IMR-90 (cell line): ENCODE measurements at regions not wholly inside any gene's neighbourhood (a gene's known extent, or its start where the extent isn't known, plus 50 kb on each side); places are given as distances from the start of the nearest gene placed in this dataset.
A peak's percentile ranks its signal among the peaks of the same experiment; 100 is the strongest.

ENCODE experiments used
- ATAC-seq: fragments of 200-7000 bp; cut with Tn5 transposase; 2 replicates; pipeline ENCODE4 v1.9.1; 2020; ENCODE audit warnings: low read depth, mild to moderate bottlenecking, moderate library complexity
- BruUV-seq: library from RNA; stranded (reverse); fragments of 400-500 nt; replicated peaks from 2 replicates; lab custom pipeline; 2021; lab: Mats Ljungman, UMichigan
- CTCF ChIA-PET: fragments of 300-600 bp; formaldehyde crosslinking; extraction: SDS; loops from one replicate; lab custom pipeline; 2021; ENCODE audit warnings: antibody characterized with exemption; lab: Yijun Ruan, JAX
- POLR2A ChIA-PET: fragments of 300-600 bp; sonication (Branson Sonifier 250); formaldehyde crosslinking; loops from one replicate; lab custom pipeline; 2022; ENCODE audit warnings: antibody characterized with exemption; ENCODE audit not compliant: unreplicated experiment; lab: Charles Lee
- DNase-seq: peaks from one replicate; pipeline ENCODE4 v3.0.0; 2013
- H2AFZ ChIP-seq: replicated peaks from 2 replicates; pipeline ENCODE3; 2013; ENCODE audit warnings: low read length, mild to moderate bottlenecking; ENCODE audit not compliant: poor library complexity
- H2AK5ac ChIP-seq: 2 replicates; pipeline ENCODE4 v1.6.1; 2013; ENCODE audit warnings: low read depth, low read length, inconsistent platforms
- H2AK9ac ChIP-seq: replicated peaks from 2 replicates; pipeline ENCODE3; 2013; ENCODE audit warnings: mild to moderate bottlenecking, low read depth, low read length, moderate library complexity; ENCODE audit not compliant: poor library complexity
- H2BK120ac ChIP-seq: 2 replicates; pipeline ENCODE4 v1.6.1; 2013; ENCODE audit warnings: low read depth, low read length, inconsistent platforms
- H2BK15ac ChIP-seq: 3 replicates; pipeline ENCODE4 v1.6.1; 2013; ENCODE audit warnings: low read depth, low read length, inconsistent platforms
- H2BK20ac ChIP-seq: 2 replicates; pipeline ENCODE4 v1.6.1; 2013; ENCODE audit warnings: low read depth, mild to moderate bottlenecking, inconsistent platforms, low read length, moderate library complexity
- H2BK5ac ChIP-seq: 2 replicates; pipeline ENCODE4 v1.6.1; 2013; ENCODE audit warnings: mild to moderate bottlenecking, low read depth, low read length, inconsistent platforms; ENCODE audit not compliant: poor library complexity, severe bottlenecking
- H3K14ac ChIP-seq: replicated peaks from 2 replicates; pipeline ENCODE4 v1.6.1; 2013; ENCODE audit warnings: low read depth, low read length, inconsistent platforms
- H3K18ac ChIP-seq: 2 replicates; pipeline ENCODE4 v1.6.1; 2013; ENCODE audit warnings: low read depth, low read length, control low read depth
- H3K23ac ChIP-seq: 2 replicates; pipeline ENCODE4 v1.6.1; 2013; ENCODE audit warnings: low read depth, low read length, inconsistent platforms
- H3K27ac ChIP-seq: 2 replicates; pipeline ENCODE4 v1.5.1; 2013; ENCODE audit warnings: mild to moderate bottlenecking, control low read depth, low read length; ENCODE audit not compliant: insufficient read depth
- H3K27me3 ChIP-seq: 2 replicates; pipeline ENCODE4 v1.6.1; 2013; ENCODE audit warnings: low read length; ENCODE audit not compliant: control insufficient read depth, insufficient read depth
- H3K36me3 ChIP-seq: 2 replicates; pipeline ENCODE4 v1.6.1; 2013; ENCODE audit warnings: low read length, mixed read lengths; ENCODE audit not compliant: control insufficient read depth, insufficient read depth
- H3K4ac ChIP-seq: 2 replicates; pipeline ENCODE4 v1.6.1; 2013; ENCODE audit warnings: low read depth, low read length, inconsistent platforms
- H3K4me1 ChIP-seq: 2 replicates; pipeline ENCODE4 v1.6.1; 2013; ENCODE audit warnings: low read length, mixed read lengths; ENCODE audit not compliant: control insufficient read depth, insufficient read depth
- H3K4me2 ChIP-seq: 2 replicates; pipeline ENCODE4 v1.6.1; 2013; ENCODE audit warnings: low read depth, mild to moderate bottlenecking, control low read depth, low read length, moderate library complexity
- H3K4me3 ChIP-seq: 2 replicates; pipeline ENCODE4 v1.5.1; 2013; ENCODE audit warnings: low read depth, mild to moderate bottlenecking, control low read depth, low read length, moderate library complexity; ENCODE audit not compliant: insufficient read depth
- H3K56ac ChIP-seq: 2 replicates; pipeline ENCODE4 v1.6.1; 2013; ENCODE audit warnings: low read length, inconsistent platforms; ENCODE audit not compliant: insufficient read depth; ENCODE audit errors: extremely low read depth
- H3K79me1 ChIP-seq, 2 experiments: 2 replicates each; pipeline ENCODE4 v1.6.1; 2013; ENCODE audit warnings: low read length in 2 of 2, inconsistent platforms in 1 of 2, low read depth in 1 of 2
- H3K9ac ChIP-seq: 2 replicates; pipeline ENCODE4 v1.6.1; 2013; ENCODE audit warnings: low read depth, low read length, control low read depth
- H3K9me1 ChIP-seq: 2 replicates; pipeline ENCODE4 v1.6.1; 2013; ENCODE audit warnings: low read length, inconsistent platforms; ENCODE audit not compliant: insufficient read depth
- H3K9me3 ChIP-seq: 2 replicates; pipeline ENCODE4 v1.6.1; 2013; ENCODE audit warnings: low read length; ENCODE audit not compliant: control insufficient read depth, insufficient read depth
- H4K20me1 ChIP-seq: 2 replicates; pipeline ENCODE4 v1.6.1; 2013; ENCODE audit warnings: low read length, inconsistent platforms; ENCODE audit not compliant: insufficient read depth
- H4K5ac ChIP-seq: 2 replicates; pipeline ENCODE4 v1.6.1; 2013; ENCODE audit warnings: mild to moderate bottlenecking, low read depth, low read length, control low read depth
- H4K8ac ChIP-seq, 2 experiments: 2 replicates each; pipeline ENCODE4 v1.6.1; 2013; ENCODE audit warnings: low read depth in 2 of 2, low read length in 2 of 2, control low read depth in 1 of 2, inconsistent platforms in 1 of 2
- H4K91ac ChIP-seq: 2 replicates; pipeline ENCODE4 v1.6.1; 2013; ENCODE audit warnings: low read depth, low read length, inconsistent platforms; ENCODE audit not compliant: insufficient read depth
- CEBPB ChIP-seq: IDR thresholded peaks from 2 replicates; pipeline ENCODE4 v1.6.1; 2012; ENCODE audit warnings: low read depth, low read length, improper control_type of control experiment
- CHD1 ChIP-seq: IDR thresholded peaks from 2 replicates; pipeline ENCODE4 v1.6.1; 2012; ENCODE audit warnings: low read depth, low read length, improper control_type of control experiment
- FOS ChIP-seq: fragments of 150-350 bp; IDR thresholded peaks from 2 replicates; pipeline ENCODE4 v1.6.1; 2016; ENCODE audit warnings: low read depth, low read length
- POLR2A ChIP-seq: IDR thresholded peaks from 2 replicates; pipeline ENCODE4 v1.6.1; 2012; ENCODE audit warnings: mild to moderate bottlenecking, low read depth, low read length
- RCOR1 ChIP-seq: IDR thresholded peaks from 2 replicates; pipeline ENCODE4 v1.6.1; 2012; ENCODE audit warnings: mild to moderate bottlenecking, low read length, improper control_type of control experiment; ENCODE audit not compliant: insufficient replicate concordance
- SMC3 ChIP-seq: fragments of 150-350 bp; IDR thresholded peaks from 2 replicates; pipeline ENCODE4 v1.6.1; 2016; ENCODE audit warnings: low read depth, mild to moderate bottlenecking, antibody characterized with exemption, low read length, moderate library complexity
- WGBS, 2 experiments: methylation state at CpG; one replicate each; pipeline versions ENCODE4 v1.1.5 to v1.1.7; 2013; ENCODE audit warnings: missing lambda C conversion rate in 2 of 2; ENCODE audit not compliant: insufficient read length in 1 of 2; ENCODE audit errors: extremely low coverage in 2 of 2; 5-methylcytosine and 5-hydroxymethylcytosine counted together
- dilution Hi-C: fragments of 300-500 bp; cut with HindIII; formaldehyde crosslinking; loops from one replicate; pipeline ENCODE4 v1.14.3; 2018; ENCODE audit warnings: low sequenced_read_pairs; ENCODE audit not compliant: unreplicated experiment
- in situ Hi-C: fragments of 300-500 bp; cut with MboI; formaldehyde crosslinking; loops from 3 replicates; pipeline ENCODE4 v1.14.3; 2019; ENCODE audit warnings: low sequenced_read_pairs, inconsistent platforms, mixed read lengths
- intact Hi-C: fragments of 100-400 bp; cut with micrococcal nuclease; formaldehyde crosslinking; loops from 2 replicates; pipeline ENCODE4 v1.10.0; 2022
- TF ChIP-seq, protein P1 (sequence below): fragments of 150-350 bp; IDR thresholded peaks from 2 replicates; pipeline ENCODE4 v1.6.1; 2017; ENCODE audit warnings: mild to moderate bottlenecking, antibody characterized with exemption, low read length, low read depth
- TF ChIP-seq, protein P2 (sequence below): fragments of 150-350 bp; IDR thresholded peaks from 2 replicates; pipeline ENCODE4 v1.6.1; 2016; ENCODE audit warnings: low read depth, mild to moderate bottlenecking, low read length, moderate library complexity, borderline replicate concordance

GRCh38 chr5:8752595-8752994 lies 793.3 kb downstream of the SEMA5A start:
- Histone ChIP-seq H3K23ac (no peak overlapping the region), H3K4ac (no peak overlapping the region), H3K9me3 (no peaks in the 10 kb centered on the region), H2BK5ac (no peak overlapping the region), H3K14ac (no peak overlapping the region), H3K9ac (no peak overlapping the region), H2AFZ (no peak overlapping the region), H3K4me3 (no peak overlapping the region), H3K79me1 (no peaks in the 10 kb centered on the region), H2AK5ac (no peak overlapping the region), H3K36me3 (no peaks in the 10 kb centered on the region), H3K9me1 (no peaks in the 10 kb centered on the region), H4K20me1 (no peaks in the 10 kb centered on the region), H3K4me1 (peaks cover 2% of the 10 kb centered on the region; the same call in 1 of the 2 replicates), H2BK20ac (no peak overlapping the region), H4K8ac (no peak overlapping the region), H3K27ac (no peak overlapping the region), H2AK9ac (no peak overlapping the region), H4K91ac (no peak overlapping the region), H3K27me3 (no peaks in the 10 kb centered on the region), H2BK120ac (no peak overlapping the region), H3K4me2 (no peak overlapping the region), H3K56ac (no peak overlapping the region), H4K5ac (no peak overlapping the region), H3K18ac (peak overlapping the region; percentile 33; the same call in 1 of the 2 replicates), H2BK15ac (no peak overlapping the region)
- no TSS peak for BruUV-seq
- TF ChIP-seq CHD1 (no peak), FOS (no peak), POLR2A (no peak), CEBPB (no peak), SMC3 (no peak), RCOR1 (no peak)
- TF ChIP-seq, protein P1, sequence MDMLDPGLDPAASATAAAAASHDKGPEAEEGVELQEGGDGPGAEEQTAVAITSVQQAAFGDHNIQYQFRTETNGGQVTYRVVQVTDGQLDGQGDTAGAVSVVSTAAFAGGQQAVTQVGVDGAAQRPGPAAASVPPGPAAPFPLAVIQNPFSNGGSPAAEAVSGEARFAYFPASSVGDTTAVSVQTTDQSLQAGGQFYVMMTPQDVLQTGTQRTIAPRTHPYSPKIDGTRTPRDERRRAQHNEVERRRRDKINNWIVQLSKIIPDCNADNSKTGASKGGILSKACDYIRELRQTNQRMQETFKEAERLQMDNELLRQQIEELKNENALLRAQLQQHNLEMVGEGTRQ: no peak
- TF ChIP-seq, protein P2, sequence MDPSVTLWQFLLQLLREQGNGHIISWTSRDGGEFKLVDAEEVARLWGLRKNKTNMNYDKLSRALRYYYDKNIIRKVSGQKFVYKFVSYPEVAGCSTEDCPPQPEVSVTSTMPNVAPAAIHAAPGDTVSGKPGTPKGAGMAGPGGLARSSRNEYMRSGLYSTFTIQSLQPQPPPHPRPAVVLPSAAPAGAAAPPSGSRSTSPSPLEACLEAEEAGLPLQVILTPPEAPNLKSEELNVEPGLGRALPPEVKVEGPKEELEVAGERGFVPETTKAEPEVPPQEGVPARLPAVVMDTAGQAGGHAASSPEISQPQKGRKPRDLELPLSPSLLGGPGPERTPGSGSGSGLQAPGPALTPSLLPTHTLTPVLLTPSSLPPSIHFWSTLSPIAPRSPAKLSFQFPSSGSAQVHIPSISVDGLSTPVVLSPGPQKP: no peak
- in situ Hi-C loops (loop anchor here (25.0 kb wide), 1 partner anchor 785 kb away; the partner anchor contains the start of gene SEMA5A), dilution Hi-C loops (no loop called here), intact Hi-C loops (no loop called here)
- POLR2A ChIA-PET: no interaction called here
- CTCF ChIA-PET: no interaction called here
- ATAC-seq: no peak
- WGBS, 2 experiments: no CpG with 5 or more reads among the region's 1 CpG
- DNase-seq: no peak
